Ammon's horn (tissue), 1 donor: ENCODE measurements at regions not wholly inside any gene's neighbourhood (a gene's known extent, or its start where the extent isn't known, plus 50 kb on each side); places are given as distances from the start of the nearest gene placed in this dataset.

Experiments used
- DNase-seq: peaks from one replicate; pipeline ENCODE4 v3.0.0-alpha.2; 2016; ENCODE audit warnings: low spot score

- no peak for DNase-seq
These were observed 108.4 kb upstream of the RASGRP1 start for GRCh38 chr15:38672814-38673670.

- DNase-seq: no peak
These were observed 109.8 kb upstream of the RASGRP1 start for GRCh38 chr15:38674448-38674847.

DNA sequence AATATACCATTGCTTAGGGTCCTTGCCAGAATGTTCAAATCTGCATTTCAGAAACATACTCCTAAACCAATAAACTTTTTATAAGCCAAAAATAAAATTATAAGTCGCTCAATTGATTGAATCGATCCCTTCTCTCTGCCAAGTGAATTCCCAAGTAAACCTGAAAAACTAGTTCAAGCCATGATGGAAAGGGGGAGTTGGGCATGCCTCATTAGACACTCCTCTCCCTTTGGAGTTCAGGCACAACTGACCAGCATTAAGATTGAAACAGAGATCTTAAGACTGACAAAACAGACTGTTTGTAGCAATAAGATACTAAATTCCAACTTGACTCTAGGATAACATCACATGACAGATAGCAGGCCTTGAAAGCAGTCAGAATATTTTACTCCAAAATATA, 113.7 kb upstream of the RASGRP1 start:
- DNase-seq: no peak

DNA sequence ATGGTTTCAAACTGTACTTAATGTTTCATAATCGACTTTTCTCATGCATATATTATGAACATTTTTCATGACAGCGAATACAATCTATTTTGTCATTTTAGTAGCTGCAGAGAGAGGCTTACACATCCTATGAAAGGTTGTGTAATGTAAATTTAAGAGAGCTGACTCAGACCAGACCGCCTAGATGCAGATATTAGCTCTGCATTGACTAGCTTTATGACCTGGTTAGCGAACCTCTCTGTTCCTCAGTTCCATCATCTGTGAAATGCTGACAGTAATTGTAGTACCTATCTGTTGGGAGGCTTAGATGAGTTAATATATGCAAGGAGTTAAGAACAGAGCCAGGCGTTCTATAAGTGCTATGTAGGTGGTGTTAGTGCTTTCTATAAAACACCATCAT, 116.2 kb upstream of the RASGRP1 start:
- DNase-seq: no peak

DNA sequence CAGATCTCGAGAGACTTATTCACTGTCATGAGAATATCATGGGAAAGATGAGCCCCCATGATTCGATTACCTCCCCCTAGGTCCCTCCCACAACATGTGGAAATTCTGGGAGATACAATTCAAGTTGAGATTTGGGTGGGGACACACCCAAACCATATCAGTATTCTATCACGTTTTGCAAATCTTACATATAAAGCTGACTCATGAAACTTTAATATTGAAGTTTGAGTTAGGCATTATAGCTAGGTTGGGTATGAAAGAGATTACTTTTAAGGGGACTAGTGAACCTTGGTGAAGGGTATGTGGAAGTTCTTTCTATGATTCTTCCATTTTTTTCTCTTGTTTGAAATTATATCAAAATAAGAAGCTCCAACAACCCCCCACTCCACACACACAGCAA, 117.7 kb upstream of the RASGRP1 start:
- DNase-seq: no peak

- no peak for DNase-seq
These were observed 118.2 kb upstream of the RASGRP1 start for GRCh38 chr15:38682861-38683260.

- peak; percentile 86 for DNase-seq
These were observed 119.0 kb upstream of the RASGRP1 start for GRCh38 chr15:38683382-38684242.

GRCh38 chr15:38684440-38685010, 119.9 kb upstream of the RASGRP1 start:
- DNase-seq: no peak

DNA sequence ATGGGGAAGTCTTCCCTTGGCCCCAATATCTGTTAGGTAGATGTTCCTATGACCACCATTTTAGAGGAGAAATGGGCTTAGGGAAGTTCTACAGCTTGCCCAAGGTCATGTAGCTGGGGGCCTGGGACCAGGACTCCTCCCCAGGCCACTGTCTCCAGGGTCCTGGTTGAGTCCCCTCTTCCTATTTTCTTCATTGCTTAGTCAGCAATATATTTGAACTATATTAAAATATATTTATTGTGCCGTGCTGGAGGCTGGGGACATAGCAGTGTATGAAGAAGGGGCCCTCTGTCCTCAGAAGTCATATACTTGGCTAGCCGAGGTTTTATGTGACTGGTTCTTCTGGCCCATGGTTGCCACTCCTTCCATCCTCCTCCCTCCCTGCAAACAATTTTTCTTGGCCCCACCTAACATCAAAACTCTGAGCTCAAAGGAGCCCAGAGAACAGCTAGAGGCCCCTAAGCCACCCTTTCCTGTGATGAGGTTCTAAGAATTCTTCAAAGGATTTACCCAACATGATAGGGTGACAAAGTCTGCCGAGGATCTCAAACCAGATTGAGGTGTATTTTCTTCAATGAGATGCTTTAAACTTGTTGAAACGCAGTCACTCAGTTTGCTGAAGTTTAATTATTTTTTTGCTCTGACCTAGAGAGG, 121.2 kb upstream of the RASGRP1 start:
- no peak for DNase-seq

GRCh38 chr15:38687340-38687739, 122.7 kb upstream of the RASGRP1 start:
- DNase-seq: no peak

- no peak for DNase-seq
These were observed 123.3 kb upstream of the RASGRP1 start for GRCh38 chr15:38687775-38688495.

DNA sequence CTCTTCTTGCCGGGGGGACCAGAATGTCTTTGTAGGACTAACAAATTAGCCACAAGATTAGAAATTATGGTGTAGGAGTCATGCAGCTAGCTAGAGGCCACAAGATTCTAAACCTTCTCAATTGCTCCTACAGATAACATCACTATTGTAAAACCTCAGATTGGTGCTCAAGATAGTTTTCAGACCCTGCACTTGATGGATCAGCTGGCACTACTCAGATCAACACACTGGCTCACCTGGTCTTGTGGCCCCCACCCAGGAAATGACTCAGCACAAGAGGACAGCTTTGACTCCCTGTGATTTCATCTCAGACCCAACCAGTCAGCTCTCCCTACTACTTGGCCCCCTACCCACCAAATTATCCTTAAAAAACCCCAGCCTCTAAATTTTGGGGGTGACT, 124.1 kb upstream of the RASGRP1 start:
- no peak for DNase-seq

DNA sequence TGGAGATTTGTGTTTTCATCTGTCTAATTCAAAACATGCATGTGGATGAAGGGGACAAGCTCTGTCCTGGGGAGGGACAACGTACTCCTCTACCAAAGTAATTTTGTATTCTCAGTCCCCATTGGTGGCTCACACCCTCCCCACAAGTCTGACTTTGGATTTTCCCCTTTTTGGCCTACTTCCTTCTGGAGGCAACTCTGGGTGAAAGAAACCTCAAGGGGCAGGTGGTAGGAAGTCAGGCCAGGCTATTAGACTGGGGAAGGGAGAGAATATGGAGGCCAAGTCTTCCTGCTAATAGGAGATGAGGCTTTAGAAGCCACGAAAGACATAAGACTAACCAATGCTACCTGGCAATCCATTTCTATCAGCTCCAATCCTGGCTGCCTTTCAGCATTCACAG, 124.9 kb upstream of the RASGRP1 start:
- no peak for DNase-seq

GRCh38 chr15:38690216-38690615, 125.6 kb upstream of the RASGRP1 start:
- DNase-seq: no peak

DNA sequence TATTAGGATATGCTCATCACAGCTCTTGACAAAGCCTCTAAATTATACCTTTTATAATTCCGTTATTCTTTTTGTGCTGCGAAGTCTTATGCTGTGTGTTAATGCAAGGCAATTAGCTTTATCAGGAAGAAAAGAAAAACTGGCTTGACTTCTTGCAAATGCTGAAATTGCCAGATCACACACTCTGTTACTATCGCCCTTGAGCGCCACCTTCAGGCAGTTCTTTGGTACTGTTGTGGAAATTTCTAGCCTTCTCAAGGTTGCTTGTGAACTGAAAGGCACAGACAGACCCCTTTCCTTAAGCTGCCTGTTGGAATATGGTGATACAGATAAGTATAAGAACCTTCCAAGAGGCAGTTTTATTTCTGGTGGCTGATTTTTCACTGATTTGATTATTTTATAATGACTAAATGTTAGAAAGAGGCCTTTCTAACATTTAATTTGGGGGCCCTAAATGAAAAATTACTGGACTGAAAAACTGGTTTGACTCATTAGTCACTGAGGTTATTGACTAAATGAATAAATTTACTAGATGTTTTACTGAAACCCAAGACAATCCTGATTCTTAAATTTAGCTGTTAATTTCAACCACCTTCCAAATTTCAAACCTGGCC, 126.2 kb upstream of the RASGRP1 start:
- DNase-seq: peak; percentile 87

GRCh38 chr15:38691377-38691776, 126.8 kb upstream of the RASGRP1 start:
- DNase-seq: no peak

GRCh38 chr15:38691965-38692788, 127.6 kb upstream of the RASGRP1 start:
- no peak for DNase-seq

GRCh38 chr15:38692789-38693062, 128.1 kb upstream of the RASGRP1 start:
- no peak for DNase-seq

- DNase-seq: no peak
These were observed 130.9 kb upstream of the RASGRP1 start for GRCh38 chr15:38695249-38696108.
